B cell (primary cell): ENCODE measurements at regions not wholly inside any gene's neighbourhood (a gene's known extent, or its start where the extent isn't known, plus 50 kb on each side); places are given as distances from the start of the nearest gene placed in this dataset.

ENCODE experiments used
- ATAC-seq: fragments of 200-7000 bp; cut with Tn5 transposase; one replicate; pipeline ENCODE4 v1.10.0; 2021; ENCODE audit warnings: low read depth, mild to moderate bottlenecking, moderate number of reproducible peaks, moderate library complexity
- CTCF ChIA-PET: fragments of 350-600 bp; sonication (Branson Sonifier 250); formaldehyde crosslinking; loops from one replicate; lab custom pipeline; 2021; ENCODE audit warnings: antibody characterized with exemption, inconsistent platforms; lab: Charles Lee
- POLR2A ChIA-PET: fragments of 350-600 bp; sonication (Branson Sonifier 250); formaldehyde crosslinking; loops from one replicate; lab custom pipeline; 2021; ENCODE audit warnings: antibody characterized with exemption; lab: Charles Lee
- DNase-seq: peaks from one replicate; pipeline ENCODE4 v3.0.0; 2013
- H2AFZ ChIP-seq: 2 replicates; pipeline ENCODE4 v1.6.1; 2012; ENCODE audit warnings: mild to moderate bottlenecking, low read depth, low read length; ENCODE audit not compliant: insufficient read depth, poor library complexity, severe bottlenecking
- H3K27ac ChIP-seq, 2 donors: 1 replicate in 1 of 2; 2 replicates in 1 of 2; pipeline ENCODE4 v1.5.1; 2012 to 2013; ENCODE audit warnings: low read length in 2 of 2, mild to moderate bottlenecking in 2 of 2, moderate library complexity in 1 of 2
- H3K27me3 ChIP-seq, 4 experiments: fragments of 200-600 bp in 1 of 4; sonication (generic) in 1 of 4; replicated peaks in 1 of 4; 1 replicate in 2 of 4; 2 replicates in 2 of 4; pipeline versions ENCODE4 v1.6.1 to v1.7.0; 2013 to 2016; ENCODE audit warnings: low read length in 3 of 4, mild to moderate bottlenecking in 2 of 4, mixed read lengths in 1 of 4, moderate library complexity in 1 of 4; ENCODE audit not compliant: insufficient read depth in 4 of 4, control insufficient read depth in 3 of 4; ENCODE audit errors: control extremely low read depth in 1 of 4
- H3K36me3 ChIP-seq, 2 experiments: replicated peaks in 1 of 2; 1 replicate in 1 of 2; 2 replicates in 1 of 2; pipeline versions ENCODE4 v1.6.1 to v1.7.1; 2013; ENCODE audit warnings: low read length in 1 of 2; ENCODE audit not compliant: insufficient read depth in 2 of 2, control insufficient read depth in 1 of 2; ENCODE audit errors: control extremely low read depth in 1 of 2, extremely low read depth in 1 of 2
- H3K4me1 ChIP-seq, 2 donors: fragments of 200-600 bp in 1 of 2; sonication (generic) in 1 of 2; 1 replicate in 1 of 2; 2 replicates in 1 of 2; pipeline versions ENCODE4 v1.5.1 to v1.6.1; 2013 to 2017; ENCODE audit warnings: low read length in 2 of 2; ENCODE audit not compliant: control insufficient read depth in 2 of 2, insufficient read depth in 2 of 2
- H3K4me2 ChIP-seq: replicated peaks from 2 replicates; pipeline ENCODE3; 2012; ENCODE audit warnings: mild to moderate bottlenecking, low read depth, low read length; ENCODE audit not compliant: poor library complexity, severe bottlenecking
- H3K4me3 ChIP-seq, 5 experiments: fragments of 200-600 bp in 1 of 5; sonication (generic) in 1 of 5; 1 replicate in 3 of 5; 2 replicates in 2 of 5; pipeline versions ENCODE4 v1.5.1 to v1.7.0; 2011 to 2016; ENCODE audit warnings: low read length in 4 of 5, mild to moderate bottlenecking in 4 of 5, low read depth in 2 of 5, control low read depth in 1 of 5, moderate library complexity in 1 of 5; ENCODE audit not compliant: insufficient read depth in 1 of 5; ENCODE audit errors: control extremely low read depth in 1 of 5, extremely low read depth in 1 of 5
- H3K79me2 ChIP-seq: fragments of 200-600 bp; sonication (generic); one replicate; pipeline ENCODE4 v1.6.0; 2016; ENCODE audit warnings: low read length; ENCODE audit not compliant: control insufficient read depth, insufficient read depth
- H3K9ac ChIP-seq: fragments of 200-600 bp; sonication (generic); 2 replicates; pipeline ENCODE4 v1.6.1; 2017; ENCODE audit warnings: mild to moderate bottlenecking, low read length, moderate library complexity
- H3K9me3 ChIP-seq, 3 donors: one replicate each; pipeline versions ENCODE4 v1.6.1 to v1.7.1; 2013; ENCODE audit warnings: low read length in 2 of 3; ENCODE audit not compliant: control insufficient read depth in 2 of 3, insufficient read depth in 1 of 3; ENCODE audit errors: control extremely low read depth in 1 of 3
- H4K20me1 ChIP-seq: 2 replicates; pipeline ENCODE4 v1.6.0; 2012; ENCODE audit warnings: mild to moderate bottlenecking, low read length; ENCODE audit not compliant: insufficient read depth, control insufficient read depth, poor library complexity, severe bottlenecking
- H3K27ac Mint-ChIP-seq: one replicate; pipeline ENCODE4 v1.8.0; 2021; ENCODE audit warnings: mixed read lengths
- H3K27me3 Mint-ChIP-seq: one replicate; pipeline ENCODE4 v1.8.0; 2021; ENCODE audit warnings: mixed read lengths
- H3K4me1 Mint-ChIP-seq: one replicate; pipeline ENCODE4 v1.8.0; 2021; ENCODE audit warnings: mixed read lengths
- H3K4me3 Mint-ChIP-seq: one replicate; pipeline ENCODE4 v1.8.0; 2021; ENCODE audit warnings: mixed read lengths
- H3K9me3 Mint-ChIP-seq: one replicate; pipeline ENCODE4 v1.8.0; 2022; ENCODE audit warnings: mixed read lengths; ENCODE audit not compliant: insufficient read depth
- CTCF ChIP-seq: fragments of 200-600 bp; IDR thresholded peaks from one replicate; pipeline ENCODE4 v1.8.0; 2022; ENCODE audit warnings: antibody characterized with exemption, mild to moderate bottlenecking
- EZH2 ChIP-seq: IDR thresholded peaks from 2 replicates; pipeline ENCODE4 v1.6.1; 2012; ENCODE audit warnings: borderline replicate concordance, low read depth, mild to moderate bottlenecking, moderate library complexity, low read length; ENCODE audit not compliant: insufficient read depth, poor library complexity, severe bottlenecking
- WGBS: methylation state at CpG from one replicate; pipeline ENCODE4 v1.1.5; 2013; ENCODE audit warnings: missing lambda C conversion rate; ENCODE audit not compliant: insufficient coverage; 5-methylcytosine and 5-hydroxymethylcytosine counted together
- intact Hi-C: fragments of 100-400 bp; cut with micrococcal nuclease; formaldehyde crosslinking; loops from one replicate; pipeline ENCODE4 v1.10.0; 2022

GRCh38 chr4:173747537-173748257, 217.7 kb upstream of the HAND2 start:
- Histone ChIP-seq H4K20me1 (no peaks in the 10 kb centered on the region), H3K9ac (no peak overlapping the region), H3K79me2 (no peaks in the 10 kb centered on the region), H3K9me3 (peaks cover 0 to 1% (median 0%) of the 10 kb centered on the region in 3 donors), H2AFZ (no peak overlapping the region), H3K27me3 (no peaks in the 10 kb centered on the region), H3K4me3 (no peak overlapping the region), H3K4me2 (no peak overlapping the region), H3K27ac (no peak overlapping the region), H3K36me3 (no peaks in the 10 kb centered on the region), H3K4me1 (no peaks in the 10 kb centered on the region)
- CTCF ChIA-PET = no interaction called here
- Mint-ChIP-seq H3K27ac (no peak overlapping the region), H3K4me1 (no peaks in the 10 kb centered on the region), H3K9me3 (no peaks in the 10 kb centered on the region), H3K4me3 (no peak overlapping the region), H3K27me3 (no peaks in the 10 kb centered on the region)
- WGBS = 76% methylated on average over 3 of the region's 9 CpGs
- POLR2A ChIA-PET = no interaction called here
- TF ChIP-seq EZH2 (no peak), CTCF (no peak)
- intact Hi-C loops = no loop called here
- DNase-seq (no peak), ATAC-seq (no peak)

GRCh38 chr4:173746424-173746823, 216.4 kb upstream of the HAND2 start:
- H2AFZ ChIP-seq = no peak overlapping the region
- H3K9me3 ChIP-seq = peaks cover 0 to 3% (median 0%) of the 10 kb centered on the region in 3 donors
- no peak overlapping the region for H3K4me3 ChIP-seq
- no peaks in the 10 kb centered on the region for H3K4me1 ChIP-seq
- no peaks in the 10 kb centered on the region for H3K79me2 ChIP-seq
- Mint-ChIP-seq H3K4me3 (no peak overlapping the region), H3K27me3 (no peaks in the 10 kb centered on the region), H3K9me3 (no peaks in the 10 kb centered on the region), H3K4me1 (no peaks in the 10 kb centered on the region), H3K27ac (no peak overlapping the region)
- intact Hi-C loops = no loop called here
- H3K27me3 ChIP-seq = no peaks in the 10 kb centered on the region
- TF ChIP-seq EZH2 = no peak
- no peak for TF ChIP-seq CTCF
- no peak overlapping the region for H3K9ac ChIP-seq
- H3K4me2 ChIP-seq = no peak overlapping the region
- no peaks in the 10 kb centered on the region for H4K20me1 ChIP-seq
- POLR2A ChIA-PET = no interaction called here
- H3K27ac ChIP-seq = no peak overlapping the region
- CTCF ChIA-PET = no interaction called here
- WGBS = 60% methylated on average over 7 of the region's 7 CpGs
- DNase-seq = no peak
- no peaks in the 10 kb centered on the region for H3K36me3 ChIP-seq
- ATAC-seq = no peak
